GM12878 (cell line): ENCODE measurements at regions not wholly inside any gene's neighbourhood (a gene's known extent, or its start where the extent isn't known, plus 50 kb on each side); places are given as distances from the start of the nearest gene placed in this dataset.

Experiments used
- ATAC-seq: fragments of 200-7000 bp; cut with Tn5 transposase; 3 replicates; pipeline ENCODE4 v1.9.1; 2020; ENCODE audit warnings: mild to moderate bottlenecking, moderate library complexity
- BruUV-seq: library from RNA; stranded (reverse); fragments of 400-500 nt; replicated peaks from 2 replicates; lab custom pipeline; 2021; lab: Mats Ljungman, UMichigan
- CTCF ChIA-PET: fragments of 300-600 bp; sonication (Branson Sonifier 250); formaldehyde crosslinking; extraction: SDS; loops from one replicate; lab custom pipeline; 2021; ENCODE audit warnings: inconsistent platforms; lab: Yijun Ruan, JAX
- POLR2A ChIA-PET: fragments of 350-600 bp; formaldehyde crosslinking; extraction: SDS; loops from one replicate; lab custom pipeline; 2021; ENCODE audit warnings: inconsistent platforms; lab: Charles Lee
- RAD21 ChIA-PET: fragments of 300-600 bp; sonication (Branson Sonifier 250); formaldehyde crosslinking; loops from one replicate; lab custom pipeline; 2023; ENCODE audit warnings: antibody characterized with exemption; ENCODE audit not compliant: unreplicated experiment; lab: Charles Lee
- SMC1A ChIA-PET: fragments of 300-600 bp; sonication (Branson Sonifier 250); formaldehyde crosslinking; loops from one replicate; lab custom pipeline; 2023; ENCODE audit not compliant: unreplicated experiment, uncharacterized antibody; lab: Charles Lee
- DNase-seq: peaks from one replicate; pipeline ENCODE4 v3.0.0-alpha.2; 2011; ENCODE audit warnings: low read depth, low spot score
- FAIRE-seq: peaks from 3 replicates; lab custom pipeline; 2011; peaks lifted over from hg19 to GRCh38; lab: Jason Lieb, UNC
- H2AFZ ChIP-seq: 2 replicates; pipeline ENCODE4 v1.6.0; 2011; ENCODE audit warnings: low read depth, low read length, control low read depth; ENCODE audit not compliant: control insufficient read depth
- H3K27ac ChIP-seq: 2 replicates; pipeline ENCODE4 v1.5.1; 2011; ENCODE audit warnings: control low read depth; ENCODE audit not compliant: control insufficient read depth, insufficient read depth
- H3K27me3 ChIP-seq, 2 experiments: replicated peaks in 1 of 2; 2 replicates each; pipeline versions ENCODE4 v1.6.0 to v1.6.1; 2011; ENCODE audit warnings: low read length in 1 of 2; ENCODE audit not compliant: control insufficient read depth in 2 of 2, insufficient read depth in 2 of 2
- H3K36me3 ChIP-seq, 2 experiments: 2 replicates each; pipeline ENCODE4 v1.5.1; 2011; ENCODE audit warnings: low read length in 1 of 2; ENCODE audit not compliant: control insufficient read depth in 2 of 2, insufficient read depth in 2 of 2
- H3K4me1 ChIP-seq: 2 replicates; pipeline ENCODE4 v1.6.1; 2011; ENCODE audit warnings: mild to moderate bottlenecking, low read length, moderate library complexity, mixed read lengths; ENCODE audit not compliant: control insufficient read depth, insufficient read depth
- H3K4me2 ChIP-seq: 2 replicates; pipeline ENCODE4 v1.6.0; 2011; ENCODE audit warnings: control low read depth; ENCODE audit not compliant: control insufficient read depth, insufficient read depth
- H3K4me3 ChIP-seq: fragments of 200-600 bp; sonication (generic); 2 replicates; pipeline ENCODE4 v1.5.1; 2016
- H3K79me2 ChIP-seq: 2 replicates; pipeline ENCODE4 v1.6.0; 2011; ENCODE audit warnings: low read length; ENCODE audit not compliant: control insufficient read depth, insufficient read depth
- H3K9ac ChIP-seq: 2 replicates; pipeline ENCODE4 v1.8.0; 2011; ENCODE audit warnings: low read length, control low read depth, mixed read lengths; ENCODE audit not compliant: control insufficient read depth, insufficient read depth
- H3K9me3 ChIP-seq: replicated peaks from 3 replicates; pipeline ENCODE4 v1.5.1; 2011; ENCODE audit warnings: mild to moderate bottlenecking, low read length; ENCODE audit not compliant: control insufficient read depth, insufficient read depth
- H4K20me1 ChIP-seq: 2 replicates; pipeline ENCODE4 v1.6.0; 2011; ENCODE audit not compliant: control insufficient read depth, insufficient read depth
- CBX3 ChIP-seq: fragments of 200-600 bp; sonication (generic); IDR thresholded peaks from 2 replicates; pipeline ENCODE4 v1.6.1; 2016; ENCODE audit warnings: low read depth, borderline replicate concordance
- MLLT1 ChIP-seq: fragments of 450-650 bp; IDR thresholded peaks from 2 replicates; pipeline ENCODE4 v1.6.1; 2016; ENCODE audit warnings: mild to moderate bottlenecking
- REST ChIP-seq: IDR thresholded peaks from 2 replicates; pipeline ENCODE4 v1.6.1; 2012; ENCODE audit warnings: mild to moderate bottlenecking, low read depth, low read length
- SIN3A ChIP-seq: IDR thresholded peaks from 2 replicates; pipeline ENCODE4 v1.6.1; 2012; ENCODE audit warnings: low read depth, low read length, improper control_type of control experiment
- SIX5 ChIP-seq: IDR thresholded peaks from 2 replicates; pipeline ENCODE4 v1.6.1; 2011; ENCODE audit warnings: mild to moderate bottlenecking, low read depth, low read length, moderate library complexity; ENCODE audit not compliant: severe bottlenecking
- SKIL ChIP-seq: fragments of 450-650 bp; IDR thresholded peaks from 2 replicates; pipeline ENCODE4 v1.6.1; 2017; ENCODE audit warnings: mild to moderate bottlenecking, low read depth, inconsistent platforms; ENCODE audit not compliant: poor library complexity, severe bottlenecking
- SMAD1 ChIP-seq: fragments of 450-650 bp; IDR thresholded peaks from 2 replicates; pipeline ENCODE4 v1.6.1; 2018; ENCODE audit warnings: mild to moderate bottlenecking, low read depth; ENCODE audit not compliant: partially characterized antibody
- SP1 ChIP-seq: IDR thresholded peaks from one replicate; pipeline ENCODE4 v1.6.1; 2011; ENCODE audit warnings: low read depth, low read length
- SUPT20H ChIP-seq: IDR thresholded peaks from 2 replicates; pipeline ENCODE4 v1.6.1; 2011; ENCODE audit warnings: low read depth, mild to moderate bottlenecking, low read length, moderate library complexity, borderline replicate concordance; ENCODE audit not compliant: control insufficient read depth
- TARDBP ChIP-seq: IDR thresholded peaks from 2 replicates; pipeline ENCODE4 v1.6.1; 2016; ENCODE audit warnings: borderline replicate concordance
- ZNF592 ChIP-seq: fragments of 450-650 bp; IDR thresholded peaks from 2 replicates; pipeline ENCODE4 v1.6.1; 2017; ENCODE audit warnings: mild to moderate bottlenecking, moderate library complexity
- WGBS: methylation state at CpG from one replicate; pipeline ENCODE4 v1.1.6; 2016; ENCODE audit warnings: low lambda C conversion rate; ENCODE audit not compliant: insufficient replicate concordance, insufficient coverage; ENCODE audit errors: missing lambda C conversion rate; 5-methylcytosine and 5-hydroxymethylcytosine counted together
- in situ Hi-C: fragments of 300-500 bp; cut with MboI; formaldehyde crosslinking; loops from 9 replicates; pipeline ENCODE4 v1.14.3; 2018; ENCODE audit warnings: mixed read lengths
- intact Hi-C: fragments of 100-400 bp; cut with micrococcal nuclease; formaldehyde crosslinking; loops from one replicate; pipeline ENCODE4 v1.14.2; 2022; ENCODE audit not compliant: unreplicated experiment

GRCh38 chr17:73744411-73744810 is 100.2 kb upstream of the SDK2 start:
- ATAC-seq = no peak
- H3K36me3 ChIP-seq = no peaks in the 10 kb centered on the region
- intact Hi-C loops = no loop called here
- H3K4me2 ChIP-seq = no peak overlapping the region
- no peak overlapping the region for H3K4me3 ChIP-seq
- no peak for TF ChIP-seq MLLT1
- no peak for TF ChIP-seq TARDBP
- no peak for TF ChIP-seq SMAD1
- no peak for TF ChIP-seq CBX3
- no peak for TF ChIP-seq SIX5
- TF ChIP-seq REST = no peak
- no peak for TF ChIP-seq ZNF592
- TF ChIP-seq SIN3A = no peak
- TF ChIP-seq SUPT20H = no peak
- TF ChIP-seq SKIL = no peak
- no peak for TF ChIP-seq SP1
- TF ChIP-seq, all 136 proteins: peak for 0
- Histone ChIP-seq H3K27me3 (peaks cover 3 to 7% of the 10 kb centered on the region in 2 experiments; a peak in 3 of 4 replicates), H3K4me1 (no peaks in the 10 kb centered on the region), H2AFZ (no peak overlapping the region), H3K9me3 (no peaks in the 10 kb centered on the region), H3K79me2 (no peaks in the 10 kb centered on the region), H3K27ac (no peak overlapping the region), H4K20me1 (no peaks in the 10 kb centered on the region; the same call in 1 of the 2 replicates), H3K9ac (no peak overlapping the region)
- ChIA-PET CTCF (no interaction called here), SMC1A (no interaction called here), POLR2A (no interaction called here), RAD21 (no interaction called here)
- FAIRE-seq (no peak), DNase-seq (no peak)
- in situ Hi-C loops = no loop called here
- WGBS = 0% methylated on average over 7 of the region's 7 CpGs
- BruUV-seq = no TSS peak
